ENCODE measurements at regions not wholly inside any gene's neighbourhood (a gene's known extent, or its start where the extent isn't known, plus 50 kb on each side); places are given as distances from the start of the nearest gene placed in this dataset.
"Not testable (repeated sequence)": the region's sequence is repeated elsewhere in the genome, so short reads cannot be mapped to it uniquely, and the experiment has no call there.

GRCh38 chr1:168490306-168490705 is 53.5 kb downstream of the XCL2 start:
- no peak for DNase-seq

GRCh38 chr1:168488138-168488537 is 55.7 kb downstream of the XCL2 start:
- DNase-seq = no peak

DNA sequence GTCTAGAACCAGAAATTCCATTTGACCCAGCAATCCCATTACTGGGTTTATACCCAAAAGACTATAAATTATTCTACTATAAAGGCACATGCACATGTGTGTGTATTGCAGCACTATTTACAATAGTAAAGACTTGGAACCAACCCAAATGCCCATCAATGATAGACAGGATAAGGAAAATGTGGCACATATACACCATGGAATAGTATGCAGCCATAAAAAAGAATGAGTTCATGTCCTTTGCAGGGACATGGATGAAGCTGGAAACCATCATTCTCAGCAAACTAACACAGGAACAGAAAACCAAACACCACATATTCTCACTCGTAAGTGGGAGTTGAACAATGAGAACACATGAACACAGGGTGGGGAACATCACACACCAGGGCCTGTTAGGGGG is 57.0 kb downstream of the XCL2 start:
- not testable (repeated sequence) for DNase-seq

- no peak for DNase-seq
Observed at GRCh38 chr1:168485048-168485447, 58.7 kb downstream of the XCL2 start.

GRCh38 chr1:168484083-168484482 is 59.7 kb downstream of the XCL2 start:
- DNase-seq = no peak

GRCh38 chr1:168483539-168483938 is 60.3 kb downstream of the XCL2 start:
- no peak for DNase-seq

DNA sequence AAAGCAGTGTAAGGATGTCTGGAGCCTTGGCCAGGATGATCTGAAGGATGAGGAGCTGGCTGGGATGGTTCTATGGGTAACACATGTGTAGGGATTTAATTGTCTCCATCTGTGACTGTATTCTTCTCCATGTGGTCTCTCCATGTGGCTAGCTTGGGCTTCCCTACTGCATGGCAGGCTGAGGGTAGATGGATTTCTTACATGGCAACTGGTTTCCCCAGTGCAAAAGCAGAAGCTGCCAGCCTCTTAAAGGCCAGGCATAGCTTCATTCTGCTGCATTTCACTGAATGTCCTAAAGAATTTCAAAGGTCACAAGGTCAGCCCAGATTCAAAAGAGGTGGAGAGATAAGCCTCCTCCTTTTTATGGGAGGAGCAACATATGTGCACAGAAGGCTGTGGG is 61.7 kb downstream of the XCL2 start:
- no peak for DNase-seq

GRCh38 chr1:168481586-168481985 is 62.2 kb downstream of the XCL2 start:
- no peak for DNase-seq

GRCh38 chr1:168480997-168481396 is 62.8 kb downstream of the XCL2 start:
- DNase-seq = no peak

DNA sequence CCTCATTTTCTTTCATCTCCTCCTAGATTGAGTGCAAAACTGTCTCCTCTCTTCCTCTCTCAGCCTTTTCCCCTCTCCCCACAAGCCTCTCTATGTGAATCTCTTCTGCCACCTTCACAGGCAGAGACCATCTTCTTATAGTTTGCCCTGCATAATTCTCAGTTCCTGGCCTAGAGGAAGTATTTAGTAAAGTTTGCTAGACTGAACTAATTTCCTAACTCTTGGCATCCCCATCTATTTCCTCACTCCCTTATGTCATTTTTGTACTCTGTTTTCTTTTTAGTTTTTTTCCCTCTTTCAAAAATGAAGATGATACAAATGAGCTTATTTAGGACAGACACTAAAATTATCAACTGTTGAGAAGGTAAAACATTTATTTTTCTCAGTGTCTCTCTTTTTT is 66.0 kb downstream of the XCL2 start:
- DNase-seq = no peak

GRCh38 chr1:168476588-168477385 is 67.0 kb downstream of the XCL2 start:
- DNase-seq = no peak

- no peak for DNase-seq
Observed at GRCh38 chr1:168474322-168474721, 69.5 kb downstream of the XCL2 start.

DNA sequence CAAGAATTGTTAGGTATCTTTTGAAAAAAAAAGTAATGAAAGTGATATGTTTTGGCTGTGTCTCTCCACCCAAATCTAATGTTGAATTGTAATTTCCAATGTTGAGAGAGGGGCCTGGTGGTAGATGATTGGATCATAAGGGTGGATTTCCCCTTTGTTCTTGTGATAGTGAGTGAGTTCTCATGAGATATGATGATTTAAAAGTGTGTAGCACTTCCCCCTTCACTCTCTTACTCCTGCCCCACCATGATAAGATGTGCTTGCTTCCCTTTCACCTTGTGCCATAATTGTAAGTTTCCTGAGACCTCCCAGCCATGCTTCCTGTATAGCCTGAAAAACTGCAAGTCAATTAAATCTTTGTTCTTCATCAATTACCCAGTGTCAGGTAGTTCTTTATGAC is 70.7 kb downstream of the XCL2 start:
- no peak for DNase-seq

DNA sequence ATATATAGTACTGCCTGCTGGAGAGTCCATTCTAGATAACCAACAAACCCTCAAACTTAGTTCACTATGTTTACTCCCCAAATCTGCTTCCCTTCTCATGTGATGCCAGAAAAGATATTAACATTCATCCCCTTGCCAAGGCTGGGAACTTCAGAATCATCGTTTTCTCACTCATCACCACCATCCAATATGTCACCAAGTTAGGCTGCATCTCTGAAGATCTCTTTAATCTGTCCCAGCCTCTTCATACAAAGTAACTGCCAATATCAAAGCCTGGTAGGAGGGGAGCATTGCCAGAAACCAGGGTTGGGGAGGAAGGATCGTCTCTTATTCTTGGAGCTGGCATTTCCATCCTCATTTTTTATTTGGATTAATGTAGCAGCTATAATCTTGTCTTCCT is 71.6 kb downstream of the XCL2 start:
- no peak for DNase-seq

GRCh38 chr1:168470901-168471431 is 72.8 kb downstream of the XCL2 start:
- DNase-seq = no peak

DNA sequence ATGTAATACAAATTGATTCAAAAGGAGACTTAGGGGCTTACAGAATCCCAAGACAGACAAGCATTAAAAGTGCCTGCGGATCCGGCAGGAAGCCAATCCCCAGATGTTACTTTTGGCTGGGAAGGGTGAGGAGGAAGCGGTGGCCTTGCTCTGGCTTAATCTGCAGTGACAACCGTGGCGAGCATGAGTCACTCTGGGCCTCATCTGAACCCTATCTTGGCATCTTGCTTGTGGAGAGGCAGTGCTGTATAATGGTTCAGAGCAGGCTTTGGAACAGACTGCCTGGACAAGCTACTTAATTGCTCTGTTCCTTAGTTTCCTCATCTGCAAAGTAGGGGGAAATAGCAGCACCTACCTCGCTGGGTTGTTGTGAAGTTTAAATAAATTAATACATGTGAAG is 74.1 kb downstream of the XCL2 start:
- peak; percentile 77 for DNase-seq

- no peak for DNase-seq
Observed at GRCh38 chr1:168468822-168469221, 75.0 kb downstream of the XCL2 start.

GRCh38 chr1:168468042-168468809 is 75.6 kb downstream of the XCL2 start:
- DNase-seq = no peak

DNA sequence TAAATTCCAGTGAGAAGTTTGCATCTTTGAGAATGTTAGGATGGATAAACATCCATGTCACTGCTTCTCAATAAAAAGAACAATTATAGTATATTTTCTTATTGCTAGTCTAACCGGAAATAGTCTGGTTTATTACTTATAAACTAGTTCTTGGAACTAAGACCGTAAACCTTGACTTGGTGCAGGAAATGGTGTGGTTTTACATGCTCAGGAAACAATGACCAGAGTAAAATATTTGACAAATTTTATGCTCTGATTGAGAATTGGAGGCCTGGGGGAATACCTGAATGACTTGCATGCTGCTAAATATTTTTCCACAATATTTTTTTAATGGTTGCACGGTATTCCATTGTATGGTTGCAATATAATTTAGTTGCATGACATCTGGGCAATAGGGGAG is 76.3 kb downstream of the XCL2 start:
- no peak for DNase-seq

- no peak for DNase-seq
Observed at GRCh38 chr1:168466714-168467131, 77.1 kb downstream of the XCL2 start.

DNA sequence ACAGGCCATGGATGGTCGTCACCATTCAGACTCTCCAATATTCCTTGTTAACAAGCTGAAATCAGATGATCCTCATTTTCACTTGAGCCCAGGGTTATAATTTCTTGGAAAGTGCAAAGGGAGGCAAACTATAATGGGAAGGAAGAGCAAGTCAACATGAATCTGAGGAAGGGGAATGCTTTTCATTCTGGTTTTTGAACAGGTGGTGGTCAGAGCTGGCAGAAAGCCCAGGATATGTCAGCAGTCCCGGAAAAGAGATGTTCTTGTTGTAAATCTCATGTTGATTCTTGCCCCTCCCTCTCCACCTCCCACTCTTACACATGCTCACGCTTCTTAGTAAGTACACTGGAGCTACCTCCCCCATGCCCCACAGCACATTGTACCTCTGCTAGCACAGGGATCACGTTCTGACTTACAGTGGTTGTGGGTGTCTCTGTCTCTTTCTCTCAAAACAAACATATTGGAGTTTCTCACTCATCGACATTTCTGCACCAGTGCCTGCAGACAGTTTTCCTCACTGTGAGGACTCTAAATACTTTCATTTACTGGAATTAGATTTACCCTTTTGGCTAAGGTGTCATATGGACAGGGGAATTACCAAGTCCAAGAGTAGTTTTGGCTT is 77.6 kb downstream of the XCL2 start:
- peak; percentile 73 for DNase-seq

- not testable (repeated sequence) for DNase-seq
Observed at GRCh38 chr1:168461108-168461507, 82.7 kb downstream of the XCL2 start.

DNA sequence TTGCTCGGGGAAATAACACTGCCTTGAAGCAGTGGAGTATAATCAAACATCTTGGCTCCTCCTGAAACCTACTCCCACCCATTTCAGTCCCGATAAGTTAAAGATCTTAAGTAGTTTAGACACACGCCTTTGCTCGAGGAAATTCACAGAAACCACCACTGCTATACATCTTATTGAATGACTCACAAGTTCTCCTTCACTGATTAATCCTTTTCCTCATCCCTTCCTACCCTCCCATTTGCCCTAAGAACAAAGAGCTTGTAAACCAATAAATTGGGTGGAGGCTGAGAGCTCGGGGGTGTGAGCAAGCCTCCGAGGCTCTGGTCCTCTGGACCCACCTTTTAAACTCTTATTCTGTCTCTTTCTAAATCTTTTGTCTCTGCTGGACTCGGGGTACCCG is 86.5 kb downstream of the XCL2 start:
- DNase-seq = not testable (repeated sequence)

GRCh38 chr1:168455764-168456163 is 88.0 kb downstream of the XCL2 start:
- DNase-seq = no peak

Data from activated effector memory CD4-positive, alpha-beta T cell treated with anti-CD3 and anti-CD28 coated beads, Interleukin-2, amount 50 U/mL, for 16 hours (primary cell).